Activated CD8-positive, alpha-beta memory T cell treated with anti-CD3 and anti-CD28 coated beads for 48 hours (primary cell): ENCODE measurements at regions not wholly inside any gene's neighbourhood (a gene's known extent, or its start where the extent isn't known, plus 50 kb on each side); places are given as distances from the start of the nearest gene placed in this dataset.

Experiments
- DNase-seq, 3 experiments: peaks; one replicate each; pipeline ENCODE4 v3.0.0-alpha.2; 2020; ENCODE audit warnings: low read depth in 2 of 3, low spot score in 2 of 3

DNA sequence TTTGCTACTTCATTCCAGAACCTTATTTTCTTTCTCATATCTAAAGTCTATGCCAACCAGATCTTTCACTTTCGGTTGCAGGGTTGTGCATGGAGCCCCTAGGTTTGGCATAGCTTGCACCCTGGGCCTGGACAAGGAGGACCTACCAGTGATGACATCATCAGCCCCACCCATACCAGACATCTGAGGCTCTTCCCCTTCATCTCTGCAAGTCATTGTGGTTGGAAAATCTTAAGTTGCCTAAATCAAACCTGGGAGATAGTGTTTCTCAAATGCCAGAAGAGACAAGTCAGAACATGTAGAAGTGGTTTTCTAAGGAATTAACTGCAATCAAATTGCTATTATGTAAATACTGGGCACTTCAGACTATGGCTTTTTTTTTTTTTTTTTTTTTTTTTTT, 363.3 kb downstream of the ZNF516 start:
- no peak for DNase-seq

GRCh38 chr18:76130845-76131244, 364.2 kb downstream of the ZNF516 start:
- DNase-seq, result no peak

DNA sequence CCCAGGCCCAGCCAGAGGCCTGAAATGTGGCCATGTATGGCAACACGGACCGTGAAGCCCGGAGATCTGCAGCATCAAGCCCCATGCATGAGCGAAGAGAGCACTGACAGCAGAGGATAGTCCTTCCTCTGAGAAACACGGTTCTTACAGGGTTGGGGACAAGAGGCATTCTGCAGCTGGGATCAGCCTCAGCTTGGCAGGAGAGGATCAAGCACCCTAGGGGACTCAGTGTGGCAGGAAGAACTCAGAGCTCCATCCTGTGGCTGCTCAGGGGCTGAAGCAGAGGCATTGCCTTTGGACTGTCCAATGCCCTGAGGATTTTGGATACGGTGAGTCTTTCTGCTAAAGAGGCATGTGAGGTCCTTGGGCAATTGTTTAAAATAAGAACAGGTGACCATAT, 368.7 kb downstream of the ZNF516 start:
- no peak for DNase-seq

DNA sequence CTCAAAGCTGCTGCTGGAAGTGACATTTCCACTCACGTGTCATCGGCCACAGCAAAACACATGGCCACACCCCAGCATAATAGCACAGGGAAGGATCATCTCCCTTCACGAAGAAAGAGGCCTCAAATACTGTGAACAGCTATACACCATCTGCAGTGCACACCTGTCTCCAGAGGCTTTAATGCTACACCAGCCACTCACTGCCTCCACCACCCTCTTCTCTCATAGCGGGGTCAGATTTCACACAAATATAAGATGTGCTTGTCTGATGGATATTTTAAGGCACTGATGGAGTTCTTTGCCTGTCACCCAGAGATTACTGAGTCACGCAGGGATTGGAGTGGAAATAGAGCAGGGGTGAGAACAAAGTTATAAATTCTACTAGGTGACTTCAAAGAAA, 374.0 kb downstream of the ZNF516 start:
- no peak for DNase-seq

DNA sequence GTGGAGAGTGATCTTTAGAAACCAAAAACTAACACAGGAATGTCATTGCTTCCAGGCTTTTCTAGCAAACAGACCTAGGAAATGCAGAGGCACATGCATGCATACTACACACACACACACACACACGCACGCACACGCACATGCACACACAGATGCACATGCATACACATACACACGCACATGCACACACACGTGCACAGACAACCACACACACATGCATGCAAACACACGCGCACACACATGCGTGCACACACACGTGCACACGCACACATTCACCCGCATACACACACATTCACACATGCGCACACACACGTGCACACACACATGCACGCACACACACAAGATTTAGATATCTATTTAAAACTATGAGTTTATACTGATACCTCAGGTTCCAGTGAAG, 379.5 kb downstream of the ZNF516 start:
- DNase-seq, result no peak

DNA sequence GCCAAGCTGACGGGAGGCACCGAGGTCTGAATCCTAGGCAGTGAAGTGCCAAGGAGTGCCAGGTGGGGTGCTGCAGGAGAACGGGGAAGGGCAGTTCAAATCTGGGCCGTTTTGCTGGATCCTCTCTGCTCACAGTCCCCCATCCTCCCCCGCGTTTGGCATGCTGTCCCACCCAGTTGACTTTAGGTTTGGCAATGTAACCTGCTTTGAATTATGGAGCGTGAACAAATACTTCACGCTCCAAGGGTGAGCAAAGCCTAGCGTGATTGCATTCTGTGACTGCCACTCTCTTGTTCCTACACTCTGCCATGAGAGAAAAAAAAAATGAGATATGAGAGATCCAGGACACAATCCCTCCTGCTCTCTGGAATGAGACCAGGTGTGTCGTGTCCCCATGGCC, 381.9 kb downstream of the ZNF516 start:
- no peak for DNase-seq

GRCh38 chr18:76102626-76103025, 392.4 kb downstream of the ZNF516 start:
- DNase-seq, result no peak

GRCh38 chr18:76102156-76102555, 392.9 kb downstream of the ZNF516 start:
- DNase-seq, result no peak

DNA sequence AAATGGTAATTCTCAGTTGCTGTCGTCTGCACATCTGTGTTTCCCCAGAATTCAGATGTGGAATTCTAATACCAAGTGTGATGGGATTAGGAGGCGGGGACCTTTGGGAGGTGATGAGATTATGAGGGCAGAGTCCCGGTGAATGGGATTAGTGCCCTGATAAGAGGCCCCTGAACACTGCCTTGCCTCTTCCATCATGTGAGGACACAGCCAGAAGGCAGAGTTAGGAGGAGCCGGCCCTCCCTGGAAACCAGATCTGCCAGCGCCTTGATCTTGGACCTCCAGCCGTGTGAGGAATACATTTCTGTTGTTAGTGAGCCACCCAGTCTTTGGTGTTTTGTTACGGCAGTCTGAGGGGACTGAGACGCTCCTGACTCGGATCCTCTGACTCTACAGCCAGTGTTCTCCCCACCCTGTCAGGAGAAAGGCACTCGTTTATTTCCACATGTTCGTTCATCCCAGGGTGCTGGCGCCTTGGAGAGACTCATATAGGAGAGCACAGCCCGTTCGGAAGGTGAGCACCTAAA, 395.0 kb downstream of the ZNF516 start:
- no peak for DNase-seq

GRCh38 chr18:76098674-76099411, 396.2 kb downstream of the ZNF516 start:
- DNase-seq, result peak in 1 of 3 experiments; percentile 10

GRCh38 chr18:76081536-76081935, 413.5 kb downstream of the ZNF516 start:
- no peak for DNase-seq

DNA sequence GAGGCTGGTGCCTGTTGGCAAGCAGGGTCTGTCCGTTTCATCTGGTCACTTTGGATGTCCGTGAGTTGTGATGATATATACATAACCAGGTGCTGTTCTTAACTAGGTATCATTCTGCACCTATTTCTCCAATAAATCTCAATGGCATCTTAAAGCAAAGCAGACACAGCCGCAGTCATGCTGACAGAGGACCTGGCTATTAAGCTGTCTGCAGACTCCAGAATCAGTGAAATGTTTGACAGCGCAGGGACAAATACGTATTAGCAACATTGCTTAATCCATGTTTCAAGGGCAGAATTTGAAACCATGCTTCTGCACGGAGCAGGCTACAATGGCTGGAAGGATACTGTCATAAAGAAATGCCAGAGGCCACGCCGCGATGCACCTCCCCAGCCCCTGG, 414.6 kb downstream of the ZNF516 start:
- no peak for DNase-seq

DNA sequence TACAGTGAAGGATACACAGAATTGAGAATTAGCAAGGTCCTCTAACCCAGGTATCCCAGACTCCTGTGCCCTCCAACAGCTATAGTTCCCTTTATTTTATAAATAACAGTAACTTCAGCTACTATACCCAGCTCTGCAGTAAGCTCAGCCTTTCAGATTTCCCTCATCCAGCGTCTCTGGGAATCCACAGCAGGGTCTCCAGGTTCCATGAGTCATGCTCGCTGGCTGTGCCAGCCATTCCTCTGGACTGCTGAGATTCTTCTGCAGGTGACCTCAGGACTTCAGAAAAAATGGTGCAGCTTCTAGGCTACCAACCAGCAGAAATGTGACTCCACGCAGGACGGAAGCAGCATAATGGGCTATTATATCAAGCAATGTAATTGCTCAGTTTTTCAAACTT, 419.3 kb downstream of the ZNF516 start:
- DNase-seq, result no peak

DNA sequence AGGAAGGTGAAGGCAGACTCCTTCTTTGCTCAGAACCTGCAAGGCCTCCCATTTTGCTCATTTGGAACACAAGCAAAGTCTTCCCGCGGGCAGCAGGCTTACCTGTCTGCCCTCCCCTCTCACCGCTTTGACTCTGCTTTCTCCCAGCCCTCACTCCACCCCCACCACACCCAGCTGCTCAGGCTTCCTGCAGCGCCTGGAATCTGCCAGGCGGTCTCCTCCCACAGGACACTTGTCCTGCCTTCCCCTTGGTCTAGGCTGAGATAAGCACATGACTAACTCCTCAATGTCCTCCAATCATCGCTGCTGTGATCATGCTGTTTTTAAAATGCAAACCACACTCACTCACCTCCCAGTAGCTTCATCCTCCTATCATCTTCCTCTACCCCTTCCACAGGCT, 430.0 kb downstream of the ZNF516 start:
- no peak for DNase-seq

DNA sequence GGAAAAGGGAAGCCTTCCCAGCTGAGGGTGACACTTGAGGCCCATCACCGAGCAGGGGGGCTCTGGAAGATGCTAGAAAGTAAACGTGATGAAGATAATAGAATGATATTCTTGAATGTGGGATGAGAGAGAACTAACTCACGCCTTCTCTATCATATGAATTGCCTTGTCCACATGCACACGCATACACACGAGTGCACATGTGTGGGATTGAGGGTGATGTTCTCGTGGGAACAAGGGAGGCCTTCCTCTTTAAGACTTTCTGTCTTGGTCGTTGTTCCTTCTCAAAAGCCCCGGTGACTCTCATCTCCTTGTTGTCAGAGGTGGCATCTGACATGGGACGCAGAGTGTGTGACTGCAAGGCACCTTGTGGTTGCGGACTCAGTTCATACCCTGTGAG, 436.9 kb downstream of the ZNF516 start:
- no peak for DNase-seq

GRCh38 chr18:76057386-76057785, 437.7 kb downstream of the ZNF516 start:
- no peak for DNase-seq

DNA sequence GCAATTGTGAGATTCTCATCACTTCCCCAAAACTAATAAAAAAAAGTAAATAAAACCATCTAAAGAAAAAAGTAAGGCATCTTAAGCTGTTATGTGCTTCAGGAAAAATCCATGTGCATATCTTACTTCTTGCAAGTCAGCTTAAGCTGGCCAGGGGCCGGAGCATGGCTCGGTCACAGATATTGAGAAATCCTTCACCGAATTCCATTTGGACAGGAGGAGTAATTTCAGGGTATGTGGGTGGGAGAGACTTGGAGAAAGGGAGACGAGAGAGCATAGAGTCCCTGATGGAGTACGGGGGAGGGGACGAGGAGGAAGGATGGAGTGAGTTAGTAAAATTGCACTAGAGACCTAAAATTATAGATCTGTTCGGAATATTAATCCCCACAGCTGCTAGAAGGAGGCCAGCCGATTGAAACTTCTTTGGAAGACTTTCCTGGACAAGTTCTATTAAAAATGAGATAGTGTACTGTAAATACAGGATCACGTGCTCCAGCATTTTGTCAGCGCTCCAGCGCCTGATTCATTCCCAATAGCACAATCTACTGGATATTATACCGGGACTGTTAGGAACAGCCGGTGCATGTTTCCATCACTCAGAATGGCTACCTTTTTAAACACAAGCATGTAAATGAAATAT, 438.5 kb downstream of the ZNF516 start:
- no peak for DNase-seq

GRCh38 chr18:76055578-76055977, 439.5 kb downstream of the ZNF516 start:
- DNase-seq, result no peak

DNA sequence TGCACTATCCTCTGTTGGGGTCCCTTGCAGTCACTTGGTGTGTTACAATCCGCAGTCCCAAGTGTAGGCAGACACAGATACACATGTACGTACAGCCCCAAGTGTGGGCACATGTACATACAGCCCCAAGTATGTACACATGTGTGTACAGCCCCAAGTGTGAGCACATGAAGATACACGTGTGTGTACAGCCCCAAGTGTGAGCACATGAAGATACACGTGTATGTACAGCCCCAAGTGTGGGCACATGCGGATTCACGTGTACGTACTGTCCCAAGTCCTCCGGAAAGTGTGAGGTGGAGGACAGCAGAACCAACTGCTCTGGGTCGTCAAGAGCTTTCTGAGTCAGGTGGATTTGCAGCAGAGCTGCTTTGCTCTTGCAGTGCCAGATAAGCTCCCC, 440.0 kb downstream of the ZNF516 start:
- DNase-seq, result no peak

GRCh38 chr18:76054156-76054555, 440.9 kb downstream of the ZNF516 start:
- no peak for DNase-seq

GRCh38 chr18:76053551-76053950, 441.5 kb downstream of the ZNF516 start:
- DNase-seq, result no peak

- DNase-seq, result no peak
These were observed 442.8 kb downstream of the ZNF516 start for GRCh38 chr18:76052227-76052595.
